ENCODE measurements at regions not wholly inside any gene's neighbourhood (a gene's known extent, or its start where the extent isn't known, plus 50 kb on each side); places are given as distances from the start of the nearest gene placed in this dataset.

- DNase-seq (ENCODE audit: low spot score) = no peak
Observed at GRCh38 chr10:83310688-83311087, 828.6 kb upstream of the GHITM start.

GRCh38 chr10:83312570-83312969 is 826.7 kb upstream of the GHITM start:
- DNase-seq (ENCODE audit: low spot score) = no peak
- intact Hi-C loops (cut with DNase I) = no loop called here

More at GRCh38 chr10:83310688-83311087, 828.6 kb upstream of the GHITM start:
- intact Hi-C loops (cut with DNase I) = no loop called here

- intact Hi-C loops (cut with DNase I) = no loop called here
Observed at GRCh38 chr10:83332690-83333089, 806.6 kb upstream of the GHITM start.

GRCh38 chr10:83333566-83333965 is 805.7 kb upstream of the GHITM start:
- intact Hi-C loops (cut with DNase I) = no loop called here
- DNase-seq (ENCODE audit: low spot score) = no peak

More at GRCh38 chr10:83332690-83333089, 806.6 kb upstream of the GHITM start:
- DNase-seq (ENCODE audit: low spot score) = no peak

GRCh38 chr10:83343676-83344075 is 795.6 kb upstream of the GHITM start:
- intact Hi-C loops (cut with DNase I) = no loop called here
- no peak for DNase-seq (ENCODE audit: low spot score)

- no peak for DNase-seq (ENCODE audit: low spot score)
- intact Hi-C loops (cut with DNase I) = no loop called here
Observed at GRCh38 chr10:83346266-83346910, 792.9 kb upstream of the GHITM start.

- intact Hi-C loops (cut with DNase I) = no loop called here
- no peak for DNase-seq (ENCODE audit: low spot score)
Observed at GRCh38 chr10:83352588-83352987, 786.7 kb upstream of the GHITM start.

GRCh38 chr10:83354456-83354855 is 784.9 kb upstream of the GHITM start:
- DNase-seq (ENCODE audit: low spot score) = no peak
- intact Hi-C loops (cut with DNase I) = no loop called here

- no peak for DNase-seq (ENCODE audit: low spot score)
- intact Hi-C loops (cut with DNase I) = no loop called here
Observed at GRCh38 chr10:83357004-83357403, 782.3 kb upstream of the GHITM start.

GRCh38 chr10:83357627-83358026 is 781.7 kb upstream of the GHITM start:
- intact Hi-C loops (cut with DNase I) = no loop called here
- DNase-seq (ENCODE audit: low spot score) = no peak

- DNase-seq (ENCODE audit: low spot score) = no peak
- intact Hi-C loops (cut with DNase I) = no loop called here
Observed at GRCh38 chr10:83367036-83367435, 772.3 kb upstream of the GHITM start.

- intact Hi-C loops (cut with DNase I) = no loop called here
- no peak for DNase-seq (ENCODE audit: low spot score)
Observed at GRCh38 chr10:83371696-83372490, 767.4 kb upstream of the GHITM start.

- intact Hi-C loops (cut with DNase I) = no loop called here
- no peak for DNase-seq (ENCODE audit: low spot score)
Observed at GRCh38 chr10:83372646-83373045, 766.7 kb upstream of the GHITM start.

- no peak for DNase-seq (ENCODE audit: low spot score)
- intact Hi-C loops (cut with DNase I) = no loop called here
Observed at GRCh38 chr10:83373671-83374070, 765.6 kb upstream of the GHITM start.

GRCh38 chr10:83374741-83375140 is 764.6 kb upstream of the GHITM start:
- intact Hi-C loops (cut with DNase I) = no loop called here
- DNase-seq (ENCODE audit: low spot score) = no peak

- DNase-seq (ENCODE audit: low spot score) = no peak
- intact Hi-C loops (cut with DNase I) = no loop called here
Observed at GRCh38 chr10:83375274-83375673, 764.0 kb upstream of the GHITM start.

- DNase-seq (ENCODE audit: low spot score) = no peak
- intact Hi-C loops (cut with DNase I) = loop anchor here in 1 of 2 donors (1.0 kb wide), 1 partner anchor 20 kb away; no protein-coding TSS in a partner anchor
Observed at GRCh38 chr10:83397806-83398205, 741.5 kb upstream of the GHITM start.

GRCh38 chr10:83410570-83410969 is 728.7 kb upstream of the GHITM start:
- intact Hi-C loops (cut with DNase I) = no loop called here
- no peak for DNase-seq (ENCODE audit: low spot score)

- DNase-seq (ENCODE audit: low spot score) = no peak
- intact Hi-C loops (cut with DNase I) = no loop called here
Observed at GRCh38 chr10:83425306-83425705, 714.0 kb upstream of the GHITM start.

GRCh38 chr10:83427101-83427500 is 712.2 kb upstream of the GHITM start:
- DNase-seq (ENCODE audit: low spot score) = no peak
- intact Hi-C loops (cut with DNase I) = no loop called here

Data from posterior vena cava (tissue), 2 donors.